ENCODE measurements at regions not wholly inside any gene's neighbourhood (a gene's known extent, or its start where the extent isn't known, plus 50 kb on each side); places are given as distances from the start of the nearest gene placed in this dataset.
"Not testable (repeated sequence)": the region's sequence is repeated elsewhere in the genome, so short reads cannot be mapped to it uniquely, and the experiment has no call there.

GRCh38 chr5:62216603-62217002 is 89.4 kb upstream of the KIF2A start:
- not testable (repeated sequence) for TF ChIP-seq CTCF, POLR2A (IDR thresholded peaks at IDR 0.05)
